ENCODE measurements at regions not wholly inside any gene's neighbourhood (a gene's known extent, or its start where the extent isn't known, plus 50 kb on each side); places are given as distances from the start of the nearest gene placed in this dataset.

DNA sequence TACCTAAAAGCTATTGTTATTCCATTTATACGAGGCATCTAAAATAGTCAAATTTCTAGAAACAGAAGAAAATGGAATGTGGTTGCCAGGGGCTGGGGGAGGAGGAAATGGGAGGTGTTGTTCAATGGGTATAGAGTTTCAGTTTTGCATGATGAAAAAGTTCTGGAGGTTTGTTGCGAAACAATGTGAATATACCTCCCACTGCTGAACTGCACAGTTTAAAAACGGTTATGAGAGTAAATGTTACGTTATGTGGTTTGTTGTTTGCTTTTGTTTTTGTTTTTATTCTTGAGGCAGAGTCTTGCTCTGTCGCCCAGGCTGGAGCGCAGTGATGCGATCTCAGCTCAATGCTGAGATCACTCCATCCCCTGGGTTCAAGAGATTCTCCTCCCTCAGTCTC is 64.9 kb upstream of the NRBF2 start:
- DNase-seq (ENCODE audit: low read depth, low spot score) = no peak
- in situ Hi-C loops (cut with HindIII; ENCODE audit: low pct_unique_long_range_greater_than_20kb, low sequenced_read_pairs) = no loop called here
- ATAC-seq = no peak
- ChIA-PET POLR2A (interaction anchor here (0.5 kb wide), 1 partner anchor 72 kb away, joined by 15 read pairs; no protein-coding TSS in a partner anchor), CTCF (no interaction called here)
- Histone ChIP-seq H3K4me3 (ENCODE audit: low read depth in 2 of 2, low read length in 2 of 2) (no peak overlapping the region), H3K4me1 (ENCODE audit: control insufficient read depth, insufficient read depth, low read length) (no peaks in the 10 kb centered on the region), H3K9me3 (ENCODE audit: control insufficient read depth, insufficient read depth, low read depth, low read length) (no peaks in the 10 kb centered on the region), H3K27ac (ENCODE audit: low read length) (no peak overlapping the region), H3K27me3 (ENCODE audit: control insufficient read depth, insufficient read depth, low read length) (peaks cover 46% of the 10 kb centered on the region), H3K36me3 (ENCODE audit: control insufficient read depth, insufficient read depth, low read length) (no peaks in the 10 kb centered on the region)
- intact Hi-C loops (cut with micrococcal nuclease; ENCODE audit: unreplicated experiment) = no loop called here
- TF ChIP-seq SIN3A (IDR thresholded peaks at IDR 0.05; ENCODE audit: borderline replicate concordance, insufficient read depth, low read depth, low read length) (no peak), REST (IDR thresholded peaks at IDR 0.05; ENCODE audit: insufficient read depth in 1 of 2, low read depth in 2 of 2, low read length in 1 of 2) (no peak), POLR2AphosphoS5 (IDR thresholded peaks at IDR 0.05; ENCODE audit: low read depth, low read length) (no peak), CTCF (IDR thresholded peaks at IDR 0.05) (no peak), TCF7L2 (IDR thresholded peaks at IDR 0.05; ENCODE audit: low read depth, low read length) (no peak)
- BruUV-seq (replicated peaks) = no TSS peak

DNA sequence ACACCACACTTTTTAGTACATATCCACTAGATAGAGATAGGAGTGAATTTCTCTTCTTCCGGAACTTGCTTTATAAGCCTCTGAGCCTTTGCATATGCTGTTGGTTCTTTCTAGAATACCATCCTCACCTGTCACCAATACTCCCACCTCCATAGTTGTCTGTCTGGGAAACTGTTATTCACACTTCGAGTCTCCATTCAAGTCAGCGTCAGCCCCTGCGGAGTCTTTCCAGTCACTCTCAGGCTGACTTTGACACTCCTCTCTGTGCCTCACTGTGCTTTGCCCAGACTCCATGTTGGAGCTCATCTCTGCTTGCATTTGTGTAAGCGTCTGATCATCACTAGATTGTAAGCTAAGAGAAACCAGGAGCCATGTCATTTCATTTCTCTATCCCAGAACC is 66.5 kb upstream of the NRBF2 start:
- no peak for TF ChIP-seq CTCF (IDR thresholded peaks at IDR 0.05)
- TF ChIP-seq TCF7L2 (IDR thresholded peaks at IDR 0.05; ENCODE audit: low read depth, low read length) = no peak
- TF ChIP-seq SIN3A (IDR thresholded peaks at IDR 0.05; ENCODE audit: borderline replicate concordance, insufficient read depth, low read depth, low read length) = no peak
- TF ChIP-seq POLR2AphosphoS5 (IDR thresholded peaks at IDR 0.05; ENCODE audit: low read depth, low read length) = no peak
- TF ChIP-seq REST (IDR thresholded peaks at IDR 0.05; ENCODE audit: insufficient read depth in 1 of 2, low read depth in 2 of 2, low read length in 1 of 2) = no peak
- BruUV-seq (replicated peaks) = no TSS peak
- POLR2A ChIA-PET = no interaction called here
- no peaks in the 10 kb centered on the region for H3K4me1 ChIP-seq (ENCODE audit: control insufficient read depth, insufficient read depth, low read length)
- H3K27ac ChIP-seq (ENCODE audit: low read length) = no peak overlapping the region
- H3K27me3 ChIP-seq (ENCODE audit: control insufficient read depth, insufficient read depth, low read length) = peaks cover 40% of the 10 kb centered on the region
- intact Hi-C loops (cut with micrococcal nuclease; ENCODE audit: unreplicated experiment) (no loop called here), in situ Hi-C loops (cut with HindIII; ENCODE audit: low pct_unique_long_range_greater_than_20kb, low sequenced_read_pairs) (no loop called here)
- H3K36me3 ChIP-seq (ENCODE audit: control insufficient read depth, insufficient read depth, low read length) = no peaks in the 10 kb centered on the region
- H3K4me3 ChIP-seq (ENCODE audit: low read depth in 2 of 2, low read length in 2 of 2) = no peak overlapping the region
- ATAC-seq (no peak), DNase-seq (ENCODE audit: low read depth, low spot score) (no peak)
- H3K9me3 ChIP-seq (ENCODE audit: control insufficient read depth, insufficient read depth, low read depth, low read length) = no peaks in the 10 kb centered on the region
- CTCF ChIA-PET = no interaction called here
